Jurkat, Clone E6-1 (cell line): ENCODE measurements at regions not wholly inside any gene's neighbourhood (a gene's known extent, or its start where the extent isn't known, plus 50 kb on each side); places are given as distances from the start of the nearest gene placed in this dataset.

Experiments
- DNase-seq: peaks from one replicate; pipeline ENCODE4 v3.0.0-alpha.2; 2011; ENCODE audit warnings: low read depth, low spot score
- H3K4me3 ChIP-seq: 2 replicates; pipeline ENCODE4 v1.5.1; 2011; ENCODE audit warnings: mild to moderate bottlenecking, low read length, control low read depth, moderate library complexity

DNA sequence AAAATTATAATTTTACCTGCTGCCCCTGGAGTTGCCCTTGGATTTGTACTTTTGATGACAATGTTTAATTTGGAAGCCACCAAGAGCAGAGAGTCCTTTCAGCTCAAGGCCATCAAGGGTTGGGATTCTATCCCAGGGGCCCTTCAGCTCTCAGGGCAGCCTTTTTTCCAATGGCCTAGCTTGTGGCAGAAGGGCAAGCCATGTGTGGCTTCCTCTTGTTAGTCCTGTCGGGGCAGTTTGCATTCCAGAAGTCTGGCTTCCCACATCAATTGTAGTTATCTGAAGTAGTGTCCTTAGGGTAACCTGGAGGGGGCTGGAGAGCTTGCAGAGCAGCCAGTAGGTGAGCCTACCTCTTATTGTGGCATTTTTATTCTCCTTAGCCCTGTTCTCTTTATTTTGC, 569.4 kb downstream of the TRAM1L1 start:
- DNase-seq, result no peak
- no peak overlapping the region for H3K4me3 ChIP-seq

DNA sequence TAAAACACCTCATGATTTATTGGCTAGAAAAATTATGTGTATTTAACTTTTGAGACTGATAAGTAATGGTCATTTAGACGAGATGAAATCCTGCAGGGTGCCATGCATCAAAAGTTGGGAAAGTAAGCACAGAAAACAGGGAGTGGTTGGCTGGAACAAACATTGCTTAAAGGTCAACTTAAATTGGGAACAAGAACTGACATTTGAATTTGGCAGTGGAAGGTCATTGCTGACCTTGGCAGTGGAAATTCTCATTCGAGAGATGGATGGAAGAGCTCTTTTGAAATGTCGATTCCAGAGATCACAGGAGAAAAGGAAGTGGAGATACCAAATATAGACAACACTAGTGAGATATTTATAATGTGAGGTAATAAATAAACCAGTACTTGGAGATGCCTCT, 572.8 kb downstream of the TRAM1L1 start:
- DNase-seq, result no peak
- no peak overlapping the region for H3K4me3 ChIP-seq

DNA sequence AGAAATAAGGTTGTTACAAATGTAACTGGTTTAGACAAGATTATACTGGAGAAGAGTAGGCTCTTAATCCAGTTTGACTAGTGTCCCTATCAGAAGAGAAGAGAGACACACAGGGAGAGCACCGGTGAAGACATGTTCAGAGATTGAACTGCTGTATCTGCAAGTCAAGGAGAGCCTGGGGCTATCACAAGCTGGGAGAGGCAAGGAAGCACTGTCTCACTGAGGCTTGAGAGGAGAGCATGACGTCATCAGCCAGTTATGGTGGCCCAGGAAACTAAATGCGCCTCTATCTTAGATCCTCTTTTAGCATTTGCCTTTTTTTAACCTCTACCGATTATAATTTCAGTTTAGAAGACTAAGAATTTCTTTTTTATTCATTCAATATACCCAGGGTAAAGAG, 583.4 kb downstream of the TRAM1L1 start:
- DNase-seq, result no peak
- H3K4me3 ChIP-seq, result no peak overlapping the region

DNA sequence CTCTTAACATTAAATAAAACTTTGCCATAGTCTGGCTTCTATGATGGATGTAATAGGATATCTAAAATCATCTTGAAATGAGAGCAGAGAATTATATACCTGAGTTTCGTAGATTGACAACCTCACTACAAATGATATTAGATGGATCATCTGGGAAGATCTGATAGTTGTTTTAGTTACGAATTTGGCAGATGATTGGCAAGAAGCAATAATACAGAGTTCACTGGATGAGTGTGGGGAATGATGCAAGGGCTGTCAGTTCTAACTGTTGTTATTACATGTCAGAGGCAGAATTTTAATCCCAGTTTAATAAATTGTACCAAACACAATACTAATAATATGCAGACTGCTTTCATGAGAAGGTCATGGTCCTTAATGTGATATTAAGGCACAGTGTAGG, 585.2 kb downstream of the TRAM1L1 start:
- DNase-seq, result no peak
- no peak overlapping the region for H3K4me3 ChIP-seq

DNA sequence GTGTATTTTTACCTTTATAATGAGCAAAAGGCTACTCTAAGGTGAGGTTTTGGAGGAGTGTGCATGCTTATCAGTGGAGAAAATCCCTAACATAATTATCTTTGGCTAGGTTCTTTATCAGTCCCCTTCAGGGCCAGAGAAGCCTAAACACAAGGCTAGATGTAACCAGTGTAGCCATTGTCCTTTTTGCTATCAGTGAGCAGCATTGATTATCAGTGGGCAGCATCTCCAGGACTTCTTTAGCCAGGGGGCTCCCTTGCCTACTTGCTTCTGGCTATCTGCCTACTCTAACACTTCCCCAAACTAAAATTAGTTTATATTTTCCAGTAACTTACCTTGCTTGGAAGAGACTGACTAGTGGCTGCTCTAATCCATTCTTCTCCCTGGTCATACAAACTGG, 595.6 kb downstream of the TRAM1L1 start:
- no peak overlapping the region for H3K4me3 ChIP-seq
- no peak for DNase-seq

DNA sequence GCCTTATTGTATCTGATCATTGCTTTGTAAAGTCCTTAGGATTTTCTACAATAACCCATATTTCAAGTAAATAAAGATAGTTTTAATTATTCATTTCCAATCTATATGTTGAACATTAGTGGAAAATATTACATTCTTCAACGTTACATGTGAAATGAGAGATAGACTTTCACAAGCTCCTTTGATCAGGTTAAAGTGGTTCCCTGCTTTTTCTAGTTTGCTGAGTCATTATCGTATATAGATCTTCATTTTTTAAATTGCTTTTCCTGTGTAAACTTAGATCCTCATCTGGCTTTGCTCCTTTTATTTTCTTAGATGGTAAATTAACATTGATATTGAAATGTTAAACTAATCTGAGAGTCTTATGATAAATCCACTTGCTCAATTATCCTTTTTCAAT, 599.0 kb downstream of the TRAM1L1 start:
- no peak overlapping the region for H3K4me3 ChIP-seq
- no peak for DNase-seq

DNA sequence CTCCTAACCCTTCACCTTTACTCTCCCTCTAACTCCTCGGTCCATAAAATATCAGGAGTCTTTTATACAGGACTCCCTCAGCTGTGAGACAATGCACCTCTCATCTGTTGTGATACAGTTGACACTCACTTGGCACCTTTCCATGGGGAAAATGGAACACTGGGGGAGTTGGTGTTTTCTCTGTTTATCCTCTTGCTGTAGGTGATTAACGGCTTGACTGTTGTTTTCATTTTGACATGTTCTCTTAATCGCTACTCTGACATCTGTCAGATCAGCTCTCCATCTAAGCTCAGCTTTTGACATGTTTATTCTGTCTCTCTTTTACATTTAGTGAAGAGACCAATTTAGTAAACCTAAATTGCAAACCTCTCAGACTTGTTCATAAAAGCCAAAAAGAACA, 604.8 kb downstream of the TRAM1L1 start:
- no peak for DNase-seq
- H3K4me3 ChIP-seq, result no peak overlapping the region

DNA sequence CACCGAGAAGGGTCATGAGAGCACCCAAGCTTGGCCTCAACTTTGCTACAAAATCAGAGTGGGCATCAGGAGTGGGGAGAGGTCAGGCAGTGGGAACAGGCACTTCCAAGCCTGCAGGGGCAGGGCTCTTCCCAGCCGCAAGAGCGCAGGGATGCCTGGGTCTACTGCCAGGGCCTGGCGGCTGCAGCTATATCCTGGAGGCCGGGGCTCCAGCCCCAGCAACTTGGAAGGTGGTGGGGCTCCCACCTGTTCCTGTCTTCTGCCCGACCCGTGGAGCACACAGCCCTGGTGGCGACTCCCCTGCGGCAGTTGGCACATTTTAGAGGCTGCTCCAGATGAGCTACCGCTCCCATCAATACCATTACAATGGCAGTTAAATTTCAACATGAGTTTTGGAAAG, 607.0 kb downstream of the TRAM1L1 start:
- DNase-seq, result no peak
- no peak overlapping the region for H3K4me3 ChIP-seq

DNA sequence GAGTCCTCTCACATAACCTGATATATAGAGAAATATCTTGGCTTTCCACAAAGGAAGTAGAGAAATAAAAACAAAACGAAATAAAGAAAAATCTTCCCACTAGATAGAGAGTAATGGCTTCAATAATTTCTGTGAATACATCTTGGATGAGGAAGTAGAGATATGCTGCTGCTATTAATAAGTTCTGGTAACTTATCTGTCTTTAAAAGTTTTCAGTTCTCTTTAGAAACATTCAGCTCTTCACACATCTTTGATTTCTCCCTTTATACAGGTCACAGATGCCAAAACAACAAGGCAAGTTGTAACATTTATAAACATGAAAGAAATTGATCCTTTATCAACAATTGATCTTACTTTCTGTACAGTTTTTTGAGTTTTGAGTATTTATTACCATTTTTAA, 615.8 kb downstream of the TRAM1L1 start:
- no peak for DNase-seq

DNA sequence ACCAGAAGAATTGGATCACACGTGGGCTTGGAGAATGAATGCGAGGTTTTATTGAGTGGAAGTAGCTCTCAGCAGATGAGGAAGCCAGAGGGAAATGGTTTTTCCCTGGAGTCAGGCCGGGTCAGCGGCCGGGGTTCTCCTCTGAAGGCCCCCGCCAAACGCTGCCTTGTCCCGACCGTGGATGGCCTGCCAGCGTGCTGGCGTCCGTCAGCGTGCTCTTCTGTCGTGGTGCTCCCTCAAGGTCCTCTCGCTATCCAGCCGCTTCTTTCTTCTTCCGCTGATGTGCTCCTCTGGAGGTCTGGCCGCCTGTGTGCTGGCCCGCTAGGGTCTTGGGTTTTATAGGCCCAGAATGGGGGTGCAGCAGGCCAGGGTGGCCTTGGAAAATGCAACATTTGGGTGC, 632.2 kb downstream of the TRAM1L1 start:
- no peak for DNase-seq

More for the DNA sequence above, 615.8 kb downstream of the TRAM1L1 start:
- no peak overlapping the region for H3K4me3 ChIP-seq

DNA sequence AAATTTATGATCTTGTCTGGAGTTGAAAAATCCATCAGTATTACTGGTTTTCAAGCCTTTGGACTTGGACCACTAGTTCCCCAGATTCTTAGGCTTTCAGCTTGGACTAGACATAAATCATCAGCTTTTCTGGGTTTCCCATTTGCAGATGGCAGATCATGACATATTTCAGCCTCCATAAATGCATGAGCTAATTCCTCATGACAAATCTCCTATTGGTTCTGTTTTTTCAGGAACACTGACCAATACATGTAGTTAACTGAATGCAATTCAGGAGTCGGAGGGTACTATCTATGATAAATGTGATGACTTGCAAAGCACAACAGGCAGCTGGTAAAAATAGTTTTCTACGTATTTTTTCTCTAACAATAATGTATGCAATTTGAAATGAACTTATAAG, 635.6 kb downstream of the TRAM1L1 start:
- H3K4me3 ChIP-seq, result no peak overlapping the region
- no peak for DNase-seq

More for the DNA sequence above, 632.2 kb downstream of the TRAM1L1 start:
- no peak overlapping the region for H3K4me3 ChIP-seq

DNA sequence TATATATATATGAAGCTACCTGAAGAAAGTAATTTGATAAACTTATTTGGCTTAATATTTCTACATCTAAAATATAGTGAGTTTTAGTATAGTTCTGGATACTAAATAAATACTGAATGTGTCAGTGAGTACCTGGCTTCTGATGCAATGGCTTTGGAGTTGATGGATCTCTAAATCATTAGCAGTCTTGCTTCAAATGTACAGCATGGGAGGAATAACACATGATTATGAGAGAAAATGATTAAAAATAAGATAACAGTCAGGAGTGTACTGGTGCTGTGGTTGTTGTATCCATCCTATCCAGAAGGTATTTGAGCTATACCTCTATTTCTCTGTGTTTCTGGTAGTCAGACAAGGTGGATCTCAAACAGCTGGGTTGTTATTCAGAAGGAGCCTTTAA, 641.3 kb downstream of the TRAM1L1 start:
- DNase-seq, result no peak

DNA sequence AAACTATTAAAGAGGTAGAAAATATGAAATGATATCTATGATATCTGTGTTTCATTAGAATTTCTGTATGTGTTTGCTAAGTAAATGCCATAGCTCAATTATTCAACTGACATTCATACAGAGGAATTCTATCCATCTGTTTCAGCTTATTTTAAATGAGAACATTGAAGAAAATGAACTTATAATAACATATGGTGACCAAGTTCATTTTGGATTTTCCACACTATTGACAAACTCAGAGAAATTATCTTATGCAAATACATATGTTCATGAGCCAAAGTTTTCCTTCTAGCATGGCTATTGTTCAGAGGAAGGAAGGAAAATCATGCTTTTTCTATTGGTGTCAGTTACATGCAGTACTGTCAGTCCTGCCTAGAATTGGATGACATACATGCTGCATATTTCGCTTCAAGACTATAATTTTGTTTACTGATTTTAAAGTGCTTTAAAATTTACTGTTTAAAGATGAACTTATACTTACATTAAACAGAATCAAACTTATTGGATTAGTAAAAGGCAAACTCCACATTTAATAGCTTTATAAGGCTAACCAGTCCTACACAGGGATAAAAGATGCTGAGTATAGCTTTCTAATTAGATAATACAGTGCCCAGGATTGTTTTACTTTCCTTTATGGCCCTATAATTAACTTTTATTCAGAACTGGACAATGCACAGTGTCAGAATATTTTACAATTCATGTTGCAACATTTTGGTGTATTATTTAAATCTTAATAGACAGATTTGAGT, 646.2 kb downstream of the TRAM1L1 start:
- no peak for DNase-seq

More for the DNA sequence above, 641.3 kb downstream of the TRAM1L1 start:
- no peak overlapping the region for H3K4me3 ChIP-seq

DNA sequence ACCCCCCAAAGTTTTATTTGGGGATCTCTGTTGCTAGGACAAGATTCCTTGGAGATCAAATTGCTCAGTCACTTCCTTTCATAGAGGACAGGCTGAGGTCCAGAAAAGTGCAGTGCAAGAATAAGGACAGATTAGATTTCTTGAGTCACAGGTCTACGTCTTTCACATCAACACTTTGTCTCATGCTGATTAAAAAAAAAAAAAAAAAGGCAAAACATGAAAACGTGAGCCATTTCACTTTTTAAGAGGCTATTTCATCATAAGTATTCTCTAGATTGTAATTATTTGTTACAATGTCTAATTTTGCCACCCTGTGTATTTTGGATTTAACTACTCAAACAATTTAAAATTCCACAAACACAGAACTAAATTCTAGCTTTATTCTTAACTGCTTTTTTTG, 647.0 kb downstream of the TRAM1L1 start:
- DNase-seq, result no peak

More for the DNA sequence above, 646.2 kb downstream of the TRAM1L1 start:
- no peak overlapping the region for H3K4me3 ChIP-seq

DNA sequence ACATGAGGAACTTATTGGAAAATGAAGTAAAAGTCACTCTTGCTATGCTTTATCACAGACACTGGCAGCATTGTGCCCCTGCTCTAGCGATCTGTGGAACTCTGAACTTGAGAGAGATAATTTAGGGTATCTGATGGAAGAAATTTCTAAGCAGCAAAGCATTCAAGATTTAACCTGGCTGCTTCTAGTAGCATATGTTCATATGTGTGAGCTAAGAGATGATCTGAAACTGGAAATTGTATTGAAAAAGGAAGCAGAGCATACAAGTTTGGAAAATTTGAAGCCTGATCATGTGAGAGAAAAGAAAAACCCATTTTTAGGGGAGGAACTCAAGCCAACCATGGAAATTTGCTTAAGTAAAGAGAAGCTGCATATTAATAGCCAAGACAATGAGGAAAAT, 657.7 kb downstream of the TRAM1L1 start:
- no peak overlapping the region for H3K4me3 ChIP-seq
- no peak for DNase-seq

More for the DNA sequence above, 647.0 kb downstream of the TRAM1L1 start:
- no peak overlapping the region for H3K4me3 ChIP-seq

DNA sequence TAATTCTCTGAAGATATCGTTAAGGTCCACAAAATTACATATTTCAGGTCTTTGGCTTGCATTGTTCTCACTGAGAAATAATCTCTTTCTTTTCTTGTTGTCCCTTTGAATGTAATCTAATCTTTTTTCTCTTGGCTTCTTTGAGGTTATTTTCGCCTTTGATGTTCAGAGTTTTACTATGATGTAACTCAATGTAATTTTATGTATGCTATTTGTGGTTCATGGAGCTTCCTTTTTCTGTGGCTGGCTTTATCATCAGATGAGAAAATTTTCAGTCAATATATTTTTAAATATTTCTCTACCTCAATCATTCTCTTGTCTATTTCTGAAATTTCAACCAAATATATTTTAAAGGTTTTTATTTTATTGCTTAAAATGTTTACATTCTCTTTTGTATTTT, 672.2 kb downstream of the TRAM1L1 start:
- DNase-seq, result peak; percentile 3
- no peak overlapping the region for H3K4me3 ChIP-seq

DNA sequence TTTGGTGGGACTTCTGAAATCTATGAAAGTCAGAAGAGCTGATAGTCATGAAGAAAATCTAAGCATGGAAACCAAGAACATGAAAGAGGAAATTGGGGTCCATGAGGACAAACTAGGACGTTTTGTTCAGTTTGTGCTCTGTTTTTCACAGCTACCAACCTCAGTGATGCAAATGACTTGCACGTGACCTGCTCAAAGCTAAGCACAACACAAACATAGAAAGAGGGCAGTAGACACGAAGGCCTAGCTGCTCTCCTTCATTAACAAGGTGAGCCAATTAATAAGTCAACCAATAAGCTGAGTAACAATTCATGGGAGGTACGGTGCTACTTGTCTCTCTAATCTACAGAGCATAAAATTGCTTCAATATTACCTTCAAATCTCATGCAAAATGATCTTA, 684.1 kb downstream of the TRAM1L1 start:
- DNase-seq, result no peak
- no peak overlapping the region for H3K4me3 ChIP-seq

DNA sequence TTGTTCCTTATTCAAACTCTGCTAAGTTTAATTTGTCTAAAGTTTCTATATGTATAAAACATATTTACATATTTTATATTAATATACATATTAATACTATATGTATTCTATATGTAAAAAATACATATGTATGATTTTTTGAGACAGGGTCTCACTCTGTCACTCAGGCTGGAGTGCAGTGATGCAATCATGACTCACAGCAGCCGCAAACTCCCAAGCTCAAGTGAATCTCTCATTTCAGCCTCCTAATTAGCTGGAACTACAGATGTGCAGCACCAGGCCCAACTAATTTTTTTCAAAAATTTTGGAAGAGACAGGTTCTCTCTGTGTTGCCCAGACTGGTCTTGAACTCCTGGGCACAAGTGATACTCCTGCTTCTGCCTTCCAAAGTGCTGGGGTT, 684.9 kb downstream of the TRAM1L1 start:
- no peak overlapping the region for H3K4me3 ChIP-seq
- no peak for DNase-seq

DNA sequence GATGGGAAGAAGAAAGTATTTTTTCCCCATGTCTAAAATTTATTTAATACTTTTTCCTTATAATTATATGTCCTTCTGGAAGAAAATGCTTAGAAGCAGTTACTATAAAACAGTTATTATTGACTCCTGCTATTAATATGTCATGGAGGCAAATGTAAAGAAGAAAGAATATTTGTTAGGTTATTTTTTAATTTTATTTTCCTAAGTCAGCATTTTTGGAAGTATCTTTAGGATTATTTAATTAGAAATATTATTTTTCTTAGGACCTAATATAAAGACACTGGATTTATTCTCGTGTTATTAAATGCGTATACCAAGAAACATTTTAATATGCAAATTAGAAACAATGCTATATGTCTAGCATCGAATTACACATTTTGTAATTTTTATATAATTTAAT, 687.7 kb downstream of the TRAM1L1 start:
- H3K4me3 ChIP-seq, result no peak overlapping the region
- no peak for DNase-seq

DNA sequence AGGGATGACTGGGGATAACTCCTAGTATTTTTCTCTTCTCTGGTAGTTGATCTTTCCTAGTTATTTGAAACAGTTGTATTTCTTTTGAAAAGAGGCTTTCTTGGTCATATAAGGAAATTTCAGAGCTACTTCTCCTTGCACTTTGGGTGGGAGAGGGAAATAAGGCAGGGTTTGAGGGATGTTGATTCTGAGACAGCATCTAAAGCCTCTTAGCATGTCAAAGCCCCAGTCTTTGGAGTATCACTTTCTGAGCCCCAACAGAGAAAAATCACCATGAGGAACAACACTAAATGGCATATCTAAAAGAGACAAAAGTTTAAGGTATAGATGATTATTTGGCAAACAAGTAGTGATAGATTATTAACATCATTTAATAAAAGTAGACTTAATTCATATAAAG, 688.1 kb downstream of the TRAM1L1 start:
- no peak for DNase-seq
- H3K4me3 ChIP-seq, result no peak overlapping the region

DNA sequence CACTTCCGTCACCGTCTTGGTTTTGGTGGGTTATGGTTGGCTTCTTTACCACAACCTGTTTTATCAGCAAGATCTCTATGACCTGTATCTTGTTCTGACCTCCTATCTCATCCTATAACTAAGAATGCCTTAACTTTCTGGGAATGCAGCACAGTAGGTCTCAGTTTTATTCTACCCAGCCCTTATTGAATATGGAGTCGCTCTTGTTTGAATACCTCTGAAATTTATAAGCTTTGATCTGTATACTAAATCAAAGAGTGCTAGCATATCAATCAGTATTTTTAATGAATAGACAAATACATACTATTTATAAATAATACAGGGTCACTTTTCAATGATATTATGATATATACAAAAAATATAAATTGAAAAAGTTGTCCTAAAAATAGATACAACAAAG, 690.0 kb downstream of the TRAM1L1 start:
- no peak for DNase-seq
- H3K4me3 ChIP-seq, result no peak overlapping the region
